NCI-H460 (cell line): ENCODE measurements at regions not wholly inside any gene's neighbourhood (a gene's known extent, or its start where the extent isn't known, plus 50 kb on each side); places are given as distances from the start of the nearest gene placed in this dataset.
A peak's percentile ranks its signal among the peaks of the same experiment; 100 is the strongest.

Source experiments
- DNase-seq: peaks from one replicate; pipeline ENCODE4 v3.0.0-alpha.2; 2016; ENCODE audit warnings: low read depth; ENCODE audit errors: extremely low read depth

DNA sequence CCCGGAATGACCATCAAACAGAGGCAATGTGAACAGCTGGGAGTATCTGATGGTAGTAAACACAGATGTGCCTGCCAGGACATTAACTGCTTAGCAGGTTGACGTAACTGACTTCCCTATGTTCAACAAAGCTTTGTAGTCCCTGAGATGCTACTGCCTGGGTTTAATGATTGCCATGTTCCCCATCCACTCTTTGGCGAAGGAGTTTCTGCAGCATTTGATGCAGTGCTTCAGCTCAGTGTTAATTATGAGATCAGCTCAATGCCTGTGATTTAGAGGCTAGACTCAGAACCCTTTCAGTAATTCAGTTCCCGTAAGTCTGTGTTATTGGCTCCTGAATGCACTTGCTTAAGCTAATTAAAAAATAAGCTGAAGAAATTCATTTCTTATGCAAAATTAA, 547.3 kb upstream of the ZNF608 start:
- no peak for DNase-seq

DNA sequence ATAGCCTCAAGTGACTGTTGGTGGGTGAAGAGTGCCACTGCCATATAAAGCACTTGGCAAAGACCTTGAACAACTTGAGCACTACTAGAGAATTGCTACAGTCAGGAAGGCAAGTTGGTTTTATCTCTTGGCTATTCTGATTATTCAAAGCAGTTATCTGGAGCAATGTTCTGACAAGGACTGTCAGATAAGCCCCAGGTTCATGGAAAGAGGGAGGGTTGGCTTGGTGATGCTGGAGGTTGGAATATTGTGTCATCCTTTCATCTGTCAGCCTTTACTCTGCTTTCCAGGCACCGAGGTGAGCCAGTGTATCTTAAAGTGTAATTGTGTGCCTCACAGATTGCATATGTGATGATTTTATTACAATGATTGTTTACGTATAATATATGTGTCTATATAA, 548.4 kb upstream of the ZNF608 start:
- no peak for DNase-seq

DNA sequence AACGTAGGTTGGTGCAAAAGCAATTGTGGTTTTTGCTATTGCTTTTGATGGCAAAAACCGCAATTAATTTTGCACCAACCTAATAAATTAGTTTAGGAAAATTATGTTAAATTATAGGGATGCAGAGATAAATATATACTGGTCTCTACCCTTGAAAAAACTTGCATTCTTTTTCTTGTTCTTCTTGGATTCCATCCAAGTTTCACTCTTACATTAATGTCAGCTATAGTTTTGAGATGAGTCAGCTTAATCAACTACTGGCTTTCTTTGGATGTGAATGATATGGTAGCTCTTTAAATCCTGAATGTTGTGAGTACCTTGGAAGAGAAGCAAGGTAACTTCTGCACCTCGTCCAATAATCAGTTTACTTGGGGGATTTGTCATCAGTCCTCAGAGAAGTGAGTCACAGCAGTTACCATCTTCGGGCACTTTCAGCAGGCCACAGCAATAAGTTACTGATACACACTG, 549.0 kb upstream of the ZNF608 start:
- no peak for DNase-seq

DNA sequence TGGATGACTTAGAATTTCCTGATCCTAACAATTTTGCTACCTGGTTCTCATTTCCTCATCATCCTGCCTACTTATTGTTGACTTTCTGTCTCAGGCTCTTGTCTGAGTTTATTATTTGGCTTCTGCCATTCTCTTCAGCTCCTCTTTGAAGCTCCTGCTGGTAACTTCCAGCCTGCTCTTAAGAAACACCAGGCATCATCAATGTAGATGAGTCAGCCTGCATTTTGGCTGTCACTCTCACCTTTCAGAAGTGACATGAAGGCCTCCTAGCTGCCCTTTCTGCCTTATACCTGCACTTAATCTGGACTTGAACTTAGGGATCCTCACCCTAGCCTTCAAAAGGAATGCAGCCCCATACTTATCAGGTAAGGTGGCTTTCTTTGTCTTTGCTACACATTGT, 551.8 kb upstream of the ZNF608 start:
- no peak for DNase-seq

DNA sequence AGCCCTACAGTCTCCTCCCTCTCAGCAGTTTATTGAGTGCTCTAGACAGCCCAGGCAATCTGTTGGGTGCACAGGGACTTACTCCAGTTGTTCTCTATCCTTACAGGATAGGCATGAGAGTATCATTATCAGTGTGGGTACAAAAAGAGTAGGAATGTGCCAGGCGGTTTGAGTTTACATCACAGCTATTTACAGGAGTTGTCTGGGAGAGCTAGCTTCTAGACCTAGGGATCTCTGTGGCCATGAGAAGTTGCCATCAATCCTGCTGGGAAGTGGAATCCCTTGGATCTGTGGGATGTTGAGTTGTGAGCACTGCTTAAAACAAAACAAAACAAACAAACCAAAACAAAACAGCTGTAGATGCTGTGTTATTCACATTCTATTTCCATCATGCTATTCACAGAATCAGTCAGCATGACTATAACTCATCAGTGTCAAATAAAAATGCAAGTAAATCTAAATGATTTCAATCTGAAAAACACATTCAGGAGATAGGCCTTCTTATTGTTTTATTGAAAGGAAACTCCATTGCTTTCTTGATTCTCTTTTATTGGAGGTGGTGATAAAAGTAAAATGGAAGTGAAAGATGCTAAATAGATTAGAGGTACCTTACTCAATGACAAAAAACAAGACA, 552.4 kb upstream of the ZNF608 start:
- no peak for DNase-seq

DNA sequence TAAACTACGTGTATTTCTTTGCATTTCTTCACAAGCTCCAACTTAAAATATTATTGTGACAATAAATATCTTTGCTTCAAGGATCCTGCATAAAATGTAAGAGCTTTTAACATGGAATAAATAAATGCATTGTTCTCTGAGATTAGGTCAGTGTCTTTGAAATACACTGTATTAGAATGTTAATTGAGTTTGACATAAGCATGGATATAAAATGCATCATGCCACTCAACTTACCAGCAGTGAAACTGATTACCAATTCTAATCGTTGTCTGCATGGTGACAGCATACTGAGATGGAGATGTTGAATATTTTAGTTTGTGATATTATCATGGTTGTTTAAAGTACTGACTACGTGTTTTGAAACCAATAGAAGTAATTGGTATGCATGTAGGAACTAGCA, 555.3 kb upstream of the ZNF608 start:
- no peak for DNase-seq

DNA sequence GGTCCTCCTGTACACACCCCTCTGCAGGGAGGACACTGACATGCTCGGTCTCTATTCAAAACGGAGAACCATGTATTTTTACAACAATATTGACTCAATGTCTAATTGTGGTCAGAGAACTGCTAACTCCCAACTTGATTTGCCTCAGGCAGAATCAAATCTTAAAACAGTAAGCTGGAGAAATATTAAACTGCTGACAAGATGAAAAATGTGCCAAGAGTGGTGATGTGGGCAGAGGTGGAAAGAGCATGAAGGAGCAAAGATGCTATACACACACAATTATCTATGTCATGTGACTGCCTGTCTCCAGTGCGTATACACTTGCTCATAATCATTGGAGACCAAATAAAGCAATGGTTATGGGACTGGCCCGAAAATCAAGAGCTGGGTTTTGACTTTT, 556.1 kb upstream of the ZNF608 start:
- no peak for DNase-seq

DNA sequence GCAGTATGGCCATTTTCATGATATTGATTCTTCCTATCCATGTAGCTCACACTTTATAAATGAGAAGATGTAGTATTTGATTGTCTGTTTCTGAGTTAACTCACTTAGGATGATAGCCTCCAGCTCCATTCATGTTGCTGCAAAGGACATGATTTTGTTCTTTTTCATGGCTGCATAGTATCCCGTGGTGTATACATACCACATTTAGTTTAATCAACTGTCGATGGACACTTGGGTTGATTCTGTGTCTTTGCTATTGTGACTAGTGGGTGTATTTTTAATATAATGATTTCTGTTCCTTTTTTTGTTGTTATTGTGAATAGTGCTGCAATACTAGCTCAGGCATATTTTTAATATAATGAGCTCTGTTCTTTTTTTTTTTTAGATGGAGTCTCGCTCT, 560.3 kb upstream of the ZNF608 start:
- DNase-seq: no peak

DNA sequence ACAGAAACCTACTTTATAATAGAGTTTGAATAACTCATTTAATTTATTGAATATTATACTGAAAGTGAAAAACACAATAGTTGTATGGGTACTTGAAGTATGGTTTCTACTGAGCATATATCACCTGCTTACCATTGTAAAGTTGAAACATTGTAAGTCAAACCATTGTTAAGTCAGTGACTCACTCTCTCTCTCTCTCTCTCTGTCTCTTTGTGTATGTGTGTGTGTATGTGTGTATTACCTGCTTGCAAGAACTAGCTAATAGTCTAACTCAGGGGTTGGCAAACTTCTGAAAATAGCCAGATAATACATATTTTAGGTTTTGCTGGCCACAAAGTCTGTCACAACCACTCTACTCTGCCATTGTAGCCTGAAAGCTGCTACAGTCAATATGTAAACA, 564.3 kb upstream of the ZNF608 start:
- DNase-seq: no peak

DNA sequence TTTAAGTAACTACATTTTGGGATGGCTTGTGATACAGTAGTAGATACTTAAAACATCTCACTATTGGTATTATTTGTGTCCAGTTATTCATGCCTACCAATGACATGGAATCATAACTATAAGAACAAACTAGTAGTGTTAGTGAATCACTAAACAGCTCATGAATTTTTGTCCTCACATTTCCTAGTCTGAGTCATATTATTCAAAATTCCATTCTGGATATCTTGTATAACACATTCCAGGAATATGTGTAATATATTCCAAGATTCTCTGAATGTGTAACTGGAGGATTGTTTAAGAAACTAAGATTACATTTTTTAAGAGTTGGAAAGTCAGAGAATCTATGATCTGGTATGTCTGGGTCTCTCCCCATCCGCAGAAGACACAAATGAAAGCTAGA, 565.3 kb upstream of the ZNF608 start:
- peak; percentile 16 for DNase-seq

DNA sequence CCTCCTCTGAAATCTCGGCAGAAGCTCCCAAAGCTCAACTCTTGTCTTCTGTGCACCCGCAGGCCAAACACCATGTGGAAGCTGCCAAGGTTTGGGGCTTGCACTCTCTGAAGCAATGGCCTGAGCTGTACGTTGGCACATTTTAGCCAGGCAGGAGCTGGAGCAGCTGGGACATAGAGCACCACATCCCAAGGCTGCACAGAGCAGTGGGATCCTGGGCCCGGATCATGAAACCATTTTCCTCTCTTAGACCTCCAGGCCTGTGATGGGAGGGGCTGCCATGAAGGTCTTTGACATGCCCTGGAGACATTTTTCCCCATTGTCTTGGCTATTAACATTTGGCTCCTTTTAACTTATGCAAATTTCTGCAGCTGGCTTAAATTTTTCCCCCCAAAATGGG, 567.1 kb upstream of the ZNF608 start:
- no peak for DNase-seq

DNA sequence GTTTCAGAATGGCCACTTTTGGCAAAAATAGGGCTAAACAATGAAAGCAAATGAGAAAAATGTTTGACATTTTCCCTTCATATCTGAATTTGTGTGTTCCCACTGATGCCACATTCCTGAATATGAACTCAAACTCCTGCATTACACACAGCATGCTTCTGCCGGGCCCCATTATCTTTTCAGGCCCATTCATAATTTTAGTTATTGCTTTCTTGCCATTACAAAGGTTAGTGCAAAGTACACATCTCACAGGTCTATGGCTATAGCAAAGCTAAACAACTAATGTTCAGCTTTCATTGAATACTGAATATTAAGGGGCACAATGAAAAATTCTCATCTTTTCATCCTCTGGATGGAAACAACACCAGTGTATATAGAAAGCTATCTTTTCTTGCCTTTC, 568.9 kb upstream of the ZNF608 start:
- DNase-seq: no peak

DNA sequence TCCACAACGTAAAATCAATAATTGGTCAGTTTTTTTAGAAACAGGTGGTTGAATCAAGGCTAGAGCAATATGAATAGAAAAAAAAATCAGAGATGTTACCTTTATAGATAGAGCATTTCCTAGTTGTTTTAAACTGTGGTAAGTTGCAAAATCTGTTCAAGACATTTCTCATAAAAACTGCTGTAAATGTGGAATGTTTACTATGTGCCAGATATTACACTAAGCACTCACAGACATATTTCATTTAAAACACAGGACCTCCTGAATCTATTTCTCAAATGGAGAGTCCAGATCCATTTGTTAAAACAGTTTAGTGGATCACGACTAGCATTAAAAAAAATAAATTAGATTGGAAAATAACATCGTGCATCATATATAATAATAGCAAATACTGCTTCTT, 570.0 kb upstream of the ZNF608 start:
- no peak for DNase-seq

DNA sequence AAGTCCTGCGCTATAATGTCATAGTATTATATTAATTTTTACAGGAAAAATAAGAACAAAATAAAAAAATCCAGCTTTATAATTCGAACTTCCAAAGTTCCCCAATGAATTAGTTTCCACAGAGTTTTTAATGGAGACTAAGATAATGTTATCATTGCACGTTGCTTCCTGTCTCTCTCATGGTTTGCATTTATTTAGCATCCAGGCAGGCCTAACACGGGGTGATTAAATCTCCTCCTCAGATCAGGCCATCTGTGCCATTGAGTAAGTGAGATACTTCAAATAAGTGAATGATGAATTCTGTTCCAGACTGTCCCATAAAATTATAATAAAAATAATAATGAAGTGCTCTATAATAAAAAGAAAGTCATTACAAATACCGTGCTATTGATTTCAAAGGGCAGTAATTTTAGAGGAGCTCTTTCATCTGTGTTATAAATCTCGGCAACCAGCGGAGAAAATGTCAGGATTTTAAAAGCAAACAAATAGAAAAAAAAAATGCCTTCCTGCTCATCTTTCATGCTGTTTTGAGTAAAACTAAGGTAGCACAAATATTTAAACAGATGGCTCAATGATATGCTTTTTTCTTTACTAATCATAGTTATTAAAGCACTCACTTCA, 570.6 kb upstream of the ZNF608 start:
- DNase-seq: no peak

DNA sequence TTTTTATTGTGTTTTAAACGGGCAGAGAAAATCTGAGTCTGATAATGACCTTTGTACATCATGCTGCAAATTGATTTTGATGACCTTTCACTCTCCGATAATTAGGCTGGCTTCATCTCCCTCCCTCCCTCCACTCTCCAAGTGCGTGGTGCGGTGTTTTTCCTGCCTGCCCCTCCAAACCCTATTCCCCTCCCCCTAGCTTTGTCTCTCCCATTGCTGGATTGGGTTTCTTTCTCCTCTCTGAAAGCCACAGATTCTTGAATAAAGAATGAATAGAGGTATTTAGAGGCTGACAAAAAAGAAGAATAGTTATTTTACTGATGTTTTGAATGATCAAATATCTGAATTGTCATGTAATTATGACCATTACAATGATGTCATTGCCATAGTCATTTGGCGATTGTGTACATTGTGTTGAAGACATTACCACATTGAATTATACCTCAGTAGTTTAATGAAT, 571.1 kb upstream of the ZNF608 start:
- no peak for DNase-seq

DNA sequence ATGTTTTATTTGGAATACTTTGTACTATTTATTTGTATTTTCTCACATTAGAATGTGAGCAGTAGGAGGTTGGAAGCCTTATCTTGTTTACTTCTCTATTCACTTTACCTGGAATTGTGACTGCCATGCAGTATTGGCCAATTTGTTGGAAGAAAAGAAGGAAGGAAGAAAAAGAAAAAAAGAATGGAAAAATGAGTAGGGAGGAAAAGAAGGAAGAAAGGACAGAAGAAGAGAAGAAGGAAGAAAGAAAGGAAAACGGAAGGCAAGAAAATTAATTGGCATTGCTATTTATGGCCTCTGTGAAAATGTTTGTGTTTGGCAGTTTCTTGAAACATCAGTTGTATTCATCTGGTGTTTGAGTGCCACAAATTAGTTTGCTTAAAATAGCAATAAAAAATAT, 575.2 kb upstream of the ZNF608 start:
- DNase-seq: no peak

DNA sequence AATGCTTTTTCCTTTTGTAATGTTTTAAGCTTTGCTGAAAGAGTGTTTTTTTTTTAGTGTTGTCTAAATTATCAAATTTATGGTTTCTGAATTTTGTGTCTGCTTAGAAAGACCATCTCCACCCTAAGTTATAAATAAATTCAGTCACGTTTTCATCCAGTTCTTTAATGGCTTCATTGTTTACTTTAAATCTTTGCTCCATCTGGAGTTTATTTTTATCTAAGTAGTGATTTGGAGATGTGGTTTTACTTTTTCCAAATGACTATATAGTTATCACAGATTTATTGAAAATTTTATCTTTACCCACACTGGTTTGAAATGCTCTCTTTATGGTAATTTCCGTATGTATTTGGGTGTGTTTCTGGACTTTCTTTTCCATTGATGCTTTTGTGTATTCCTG, 577.2 kb upstream of the ZNF608 start:
- no peak for DNase-seq

DNA sequence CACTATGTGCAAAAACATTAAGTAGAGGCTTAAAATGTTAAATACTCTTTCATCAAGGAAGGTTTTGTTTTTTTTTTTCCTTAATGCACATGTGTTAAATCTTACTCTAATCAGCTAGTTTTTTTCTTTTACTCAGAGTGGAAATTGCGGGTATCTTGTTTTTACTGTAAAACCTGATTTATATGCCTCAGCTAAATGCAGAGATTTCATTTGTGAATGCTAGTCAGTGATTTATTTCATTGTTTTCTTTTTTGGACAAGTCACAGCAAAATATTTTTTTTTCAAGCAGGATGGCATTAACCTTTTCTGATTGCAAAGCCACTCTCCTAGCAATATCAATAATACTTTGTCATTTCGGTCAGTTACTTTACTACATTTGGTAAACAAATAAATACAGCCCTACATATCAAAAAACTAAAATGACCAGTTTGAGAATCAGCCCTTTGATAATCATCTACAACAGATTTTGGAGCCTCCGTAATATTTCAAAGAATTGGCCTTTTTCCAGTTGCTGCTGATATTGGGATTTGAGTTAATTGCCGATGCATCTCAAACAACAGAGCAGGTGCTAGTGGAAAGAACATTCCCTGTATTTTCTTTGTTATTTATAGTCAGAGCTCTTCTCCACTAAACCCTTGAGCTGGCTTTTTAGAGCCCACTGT, 579.2 kb upstream of the ZNF608 start:
- DNase-seq: no peak

DNA sequence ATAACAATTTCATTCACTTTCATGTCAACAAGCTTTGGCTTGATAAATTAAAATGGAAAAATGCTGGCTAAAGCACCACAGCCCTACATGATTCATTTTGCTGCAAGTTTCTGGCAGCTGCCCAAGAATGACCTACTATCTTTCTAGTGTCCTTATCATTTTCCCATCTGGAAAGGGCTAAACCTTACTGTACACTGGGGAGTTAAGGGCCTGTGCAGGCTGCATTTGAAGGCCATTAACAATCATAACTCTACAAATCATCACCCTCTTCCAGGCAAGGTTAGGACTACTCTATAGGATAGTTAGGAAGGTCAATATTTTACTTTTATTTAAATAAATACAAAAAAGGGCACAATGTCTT, 579.7 kb upstream of the ZNF608 start:
- DNase-seq: peak; percentile 52

DNA sequence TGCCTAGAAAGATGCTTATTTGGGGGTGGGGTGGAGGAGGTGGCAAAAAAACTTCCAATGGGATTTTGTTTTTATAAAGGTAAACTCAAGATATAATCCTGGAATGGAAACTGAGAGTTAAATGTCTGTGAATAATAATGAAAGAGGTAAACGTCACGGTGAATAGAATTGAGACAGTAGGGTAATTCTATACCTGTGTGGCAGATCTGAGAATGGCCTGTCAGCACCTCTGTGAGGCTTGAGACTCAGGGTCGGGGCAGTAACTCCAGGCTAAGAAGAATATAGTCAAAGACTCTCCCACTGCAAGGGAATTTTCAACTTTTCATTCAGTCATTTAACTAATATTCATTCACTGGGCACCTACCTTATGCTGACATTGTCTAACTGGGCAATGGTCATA, 581.2 kb upstream of the ZNF608 start:
- no peak for DNase-seq

DNA sequence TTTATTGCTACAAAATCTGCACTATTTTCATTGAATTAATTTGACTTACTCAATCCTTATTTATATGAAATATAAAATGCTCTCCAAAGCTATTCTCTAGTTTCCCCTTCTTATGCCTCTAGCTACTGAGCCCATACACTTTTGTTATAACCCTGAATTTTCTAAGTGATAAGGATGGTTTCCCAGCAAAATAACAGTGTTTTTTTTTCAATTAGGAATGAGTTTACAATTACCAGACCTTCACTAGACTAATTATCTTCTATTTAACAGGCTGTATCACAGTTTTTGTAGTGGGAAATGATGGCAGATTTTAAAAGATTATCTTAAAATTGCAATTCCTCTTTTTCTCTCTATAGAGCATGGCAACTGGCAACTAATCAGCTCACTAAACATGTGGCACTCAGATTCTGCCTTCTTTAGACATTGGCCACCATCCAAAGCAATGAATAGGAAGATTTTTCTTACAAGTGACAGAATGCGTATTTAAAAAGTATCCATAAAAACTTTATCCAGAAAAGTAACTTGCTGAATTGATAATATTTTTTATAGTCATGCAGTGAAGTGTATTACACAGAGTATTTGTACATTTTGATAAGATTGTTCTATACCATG, 585.7 kb upstream of the ZNF608 start:
- no peak for DNase-seq

DNA sequence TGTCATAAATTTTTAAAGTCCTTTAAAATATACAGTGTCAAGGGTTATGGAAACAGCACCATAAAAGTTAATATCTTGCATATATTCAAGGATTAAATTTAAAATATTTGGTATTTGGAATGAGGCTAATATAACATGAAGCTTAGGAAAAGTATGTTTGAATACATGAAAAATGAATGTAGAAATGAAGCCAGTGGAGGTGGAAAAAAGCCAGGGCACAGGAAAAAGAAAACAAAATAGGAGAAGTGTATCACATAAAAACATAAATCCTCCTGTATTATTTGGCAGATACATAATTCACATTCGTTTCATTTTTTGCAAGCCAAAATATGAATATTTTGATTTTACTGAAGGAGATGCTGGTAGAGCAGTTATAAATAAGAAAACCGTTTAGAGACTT, 587.0 kb upstream of the ZNF608 start:
- no peak for DNase-seq
